HG02642 (cell line): ENCODE measurements at regions not wholly inside any gene's neighbourhood (a gene's known extent, or its start where the extent isn't known, plus 50 kb on each side); places are given as distances from the start of the nearest gene placed in this dataset.
"Not testable (repeated sequence)": the region's sequence is repeated elsewhere in the genome, so short reads cannot be mapped to it uniquely, and the experiment has no call there.

ENCODE experiments used
- ATAC-seq: cut with Tn5 transposase; IDR thresholded peaks from one replicate; pipeline ENCODE4 v1.9.1; 2021; ENCODE audit warnings: mild to moderate bottlenecking; ENCODE audit not compliant: unreplicated experiment, poor library complexity

GRCh38 chr7:69243016-69243415, 355.3 kb upstream of the AUTS2 start:
- no peak for ATAC-seq

- ATAC-seq, result no peak
Measured at GRCh38 chr7:69244701-69245100, 353.6 kb upstream of the AUTS2 start.

GRCh38 chr7:69245646-69246045, 352.6 kb upstream of the AUTS2 start:
- no peak for ATAC-seq

GRCh38 chr7:69246758-69247157, 351.5 kb upstream of the AUTS2 start:
- ATAC-seq, result no peak

GRCh38 chr7:69248382-69248828, 349.9 kb upstream of the AUTS2 start:
- ATAC-seq, result not testable (repeated sequence)

- ATAC-seq, result no peak
Measured at GRCh38 chr7:69250958-69251357, 347.3 kb upstream of the AUTS2 start.

- no peak for ATAC-seq
Measured at GRCh38 chr7:69254643-69255042, 343.6 kb upstream of the AUTS2 start.

- no peak for ATAC-seq
Measured at GRCh38 chr7:69256634-69257081, 341.6 kb upstream of the AUTS2 start.

- no peak for ATAC-seq
Measured at GRCh38 chr7:69257592-69257991, 340.7 kb upstream of the AUTS2 start.

GRCh38 chr7:69259445-69259844, 338.8 kb upstream of the AUTS2 start:
- no peak for ATAC-seq

- ATAC-seq, result no peak
Measured at GRCh38 chr7:69260023-69260422, 338.3 kb upstream of the AUTS2 start.

- ATAC-seq, result no peak
Measured at GRCh38 chr7:69263550-69263949, 334.7 kb upstream of the AUTS2 start.

GRCh38 chr7:69269806-69270205, 328.5 kb upstream of the AUTS2 start:
- ATAC-seq, result no peak

- ATAC-seq, result no peak
Measured at GRCh38 chr7:69272101-69272500, 326.2 kb upstream of the AUTS2 start.

- ATAC-seq, result no peak
Measured at GRCh38 chr7:69276011-69276729, 322.1 kb upstream of the AUTS2 start.

GRCh38 chr7:69277366-69277765, 320.9 kb upstream of the AUTS2 start:
- ATAC-seq, result no peak

GRCh38 chr7:69282946-69283345, 315.3 kb upstream of the AUTS2 start:
- ATAC-seq, result no peak

GRCh38 chr7:69283421-69283820, 314.9 kb upstream of the AUTS2 start:
- no peak for ATAC-seq

- no peak for ATAC-seq
Measured at GRCh38 chr7:69285854-69286253, 312.4 kb upstream of the AUTS2 start.

- no peak for ATAC-seq
Measured at GRCh38 chr7:69295977-69296376, 302.3 kb upstream of the AUTS2 start.

- no peak for ATAC-seq
Measured at GRCh38 chr7:69301253-69301652, 297.0 kb upstream of the AUTS2 start.

- ATAC-seq, result no peak
Measured at GRCh38 chr7:69309601-69310000, 288.7 kb upstream of the AUTS2 start.
